ENCODE measurements at regions not wholly inside any gene's neighbourhood (a gene's known extent, or its start where the extent isn't known, plus 50 kb on each side); places are given as distances from the start of the nearest gene placed in this dataset.
"Not testable (repeated sequence)": the region's sequence is repeated elsewhere in the genome, so short reads cannot be mapped to it uniquely, and the experiment has no call there.

- no peak for TF ChIP-seq SP1 (IDR thresholded peaks at IDR 0.05)
- no peak for TF ChIP-seq FOXM1 (IDR thresholded peaks at IDR 0.05; ENCODE audit: borderline replicate concordance)
- TF ChIP-seq SUZ12 (IDR thresholded peaks at IDR 0.05): no peak
- TF ChIP-seq LEF1 (IDR thresholded peaks at IDR 0.05; ENCODE audit: borderline replicate concordance): no peak
- no peak for DNase-seq (ENCODE audit: extremely low spot score)
- ChIA-PET POLR2A (no interaction called here), CTCF (no interaction called here)
Measured at GRCh38 chr2:88396209-88396608, 56.3 kb downstream of the FOXI3 start.

DNA sequence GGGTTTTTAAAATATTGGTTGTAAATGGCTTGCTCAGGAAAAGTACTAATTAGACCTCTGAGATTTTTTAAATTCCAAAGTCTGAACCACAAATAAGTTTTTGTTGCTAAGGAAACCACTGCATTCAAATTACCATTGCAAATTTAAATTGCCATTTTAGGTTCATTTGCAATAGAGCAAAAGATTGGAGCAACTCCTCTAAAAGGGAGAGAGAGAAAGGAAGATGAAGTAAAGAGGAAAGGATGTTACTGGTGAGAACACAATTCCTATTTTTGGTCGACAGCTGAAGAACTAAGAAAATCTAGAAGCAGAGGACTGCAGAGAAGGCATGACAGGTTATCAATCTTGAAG is 74.9 kb downstream of the FOXI3 start:
- POLR2A ChIA-PET: no interaction called here
- CTCF ChIA-PET: no interaction called here
- no peak for DNase-seq (ENCODE audit: extremely low spot score)
- TF ChIP-seq L3MBTL2 (conservative IDR thresholded peaks at IDR 0.05) (no peak), FOXA1 (IDR thresholded peaks at IDR 0.05) (no peak), HDGF (IDR thresholded peaks at IDR 0.05; ENCODE audit: borderline replicate concordance) (no peak), FOXM1 (IDR thresholded peaks at IDR 0.05; ENCODE audit: borderline replicate concordance) (no peak), BHLHE40 (IDR thresholded peaks at IDR 0.05; ENCODE audit: borderline replicate concordance) (no peak), ZNF384 (IDR thresholded peaks at IDR 0.05) (no peak), LEF1 (IDR thresholded peaks at IDR 0.05; ENCODE audit: borderline replicate concordance) (no peak), SP1 (IDR thresholded peaks at IDR 0.05) (no peak), ARNT (IDR thresholded peaks at IDR 0.05) (no peak), CTBP1 (IDR thresholded peaks at IDR 0.05; ENCODE audit: borderline replicate concordance) (no peak), ELF4 (IDR thresholded peaks at IDR 0.05) (no peak), FOXK2 (IDR thresholded peaks at IDR 0.05) (no peak), SUZ12 (IDR thresholded peaks at IDR 0.05) (no peak), NFRKB (IDR thresholded peaks at IDR 0.05) (no peak), TARDBP (IDR thresholded peaks at IDR 0.05) (no peak)
- TF ChIP-seq, protein P1, sequence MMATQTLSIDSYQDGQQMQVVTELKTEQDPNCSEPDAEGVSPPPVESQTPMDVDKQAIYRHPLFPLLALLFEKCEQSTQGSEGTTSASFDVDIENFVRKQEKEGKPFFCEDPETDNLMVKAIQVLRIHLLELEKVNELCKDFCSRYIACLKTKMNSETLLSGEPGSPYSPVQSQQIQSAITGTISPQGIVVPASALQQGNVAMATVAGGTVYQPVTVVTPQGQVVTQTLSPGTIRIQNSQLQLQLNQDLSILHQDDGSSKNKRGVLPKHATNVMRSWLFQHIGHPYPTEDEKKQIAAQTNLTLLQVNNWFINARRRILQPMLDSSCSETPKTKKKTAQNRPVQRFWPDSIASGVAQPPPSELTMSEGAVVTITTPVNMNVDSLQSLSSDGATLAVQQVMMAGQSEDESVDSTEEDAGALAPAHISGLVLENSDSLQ (IDR thresholded peaks at IDR 0.05): no peak

GRCh38 chr2:88372042-88372441 is 80.5 kb downstream of the FOXI3 start:
- CTCF ChIA-PET: no interaction called here
- POLR2A ChIA-PET: no interaction called here
- DNase-seq (ENCODE audit: extremely low spot score): no peak
- TF ChIP-seq, protein P1 (IDR thresholded peaks at IDR 0.05): no peak

DNA sequence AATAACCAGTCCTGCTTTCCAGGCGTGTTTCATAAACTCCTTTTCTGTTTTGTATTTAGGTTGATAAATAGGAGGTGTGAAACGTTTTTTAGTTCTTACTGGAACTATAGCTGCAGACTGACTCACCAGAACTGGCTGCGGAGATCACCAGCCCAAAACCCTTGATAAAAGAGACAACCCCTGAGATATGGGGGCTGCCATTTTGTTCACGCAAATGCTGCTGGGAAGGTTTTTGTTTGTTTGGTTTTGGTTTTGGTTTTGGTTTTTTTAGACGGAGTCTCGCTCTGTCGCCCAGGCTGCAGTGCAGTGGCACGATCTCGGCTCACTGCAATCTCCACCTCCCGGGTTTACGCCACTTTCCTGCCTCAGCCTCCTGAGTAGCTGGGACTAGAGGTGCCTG is 87.1 kb downstream of the FOXI3 start:
- POLR2A ChIA-PET; DNase-seq (ENCODE audit: extremely low spot score): not testable (repeated sequence)
- CTCF ChIA-PET: interaction anchor here (0.5 kb wide), 1 partner anchor 126 kb away, joined by 4 read pairs; no protein-coding TSS in a partner anchor

GRCh38 chr2:88355486-88355885 is 97.0 kb downstream of the FOXI3 start:
- CTCF ChIA-PET: no interaction called here
- TF ChIP-seq BHLHE40 (IDR thresholded peaks at IDR 0.05; ENCODE audit: borderline replicate concordance): no peak
- TF ChIP-seq SP1 (IDR thresholded peaks at IDR 0.05): no peak
- no peak for TF ChIP-seq NFRKB (IDR thresholded peaks at IDR 0.05)
- no peak for TF ChIP-seq LEF1 (IDR thresholded peaks at IDR 0.05; ENCODE audit: borderline replicate concordance)
- no peak for TF ChIP-seq FOXK2 (IDR thresholded peaks at IDR 0.05)
- no peak for TF ChIP-seq ELF4 (IDR thresholded peaks at IDR 0.05)
- TF ChIP-seq ARNT (IDR thresholded peaks at IDR 0.05): no peak
- no peak for TF ChIP-seq TARDBP (IDR thresholded peaks at IDR 0.05)
- no peak for TF ChIP-seq CTBP1 (IDR thresholded peaks at IDR 0.05; ENCODE audit: borderline replicate concordance)
- TF ChIP-seq, protein P1 (IDR thresholded peaks at IDR 0.05): no peak
- TF ChIP-seq ZNF384 (IDR thresholded peaks at IDR 0.05): no peak
- no peak for TF ChIP-seq FOXM1 (IDR thresholded peaks at IDR 0.05; ENCODE audit: borderline replicate concordance)
- TF ChIP-seq FOXA1 (IDR thresholded peaks at IDR 0.05): no peak
- TF ChIP-seq HDGF (IDR thresholded peaks at IDR 0.05; ENCODE audit: borderline replicate concordance): no peak
- TF ChIP-seq L3MBTL2 (conservative IDR thresholded peaks at IDR 0.05): no peak
- TF ChIP-seq SUZ12 (IDR thresholded peaks at IDR 0.05): no peak
- no peak for DNase-seq (ENCODE audit: extremely low spot score)
- POLR2A ChIA-PET: no interaction called here

DNA sequence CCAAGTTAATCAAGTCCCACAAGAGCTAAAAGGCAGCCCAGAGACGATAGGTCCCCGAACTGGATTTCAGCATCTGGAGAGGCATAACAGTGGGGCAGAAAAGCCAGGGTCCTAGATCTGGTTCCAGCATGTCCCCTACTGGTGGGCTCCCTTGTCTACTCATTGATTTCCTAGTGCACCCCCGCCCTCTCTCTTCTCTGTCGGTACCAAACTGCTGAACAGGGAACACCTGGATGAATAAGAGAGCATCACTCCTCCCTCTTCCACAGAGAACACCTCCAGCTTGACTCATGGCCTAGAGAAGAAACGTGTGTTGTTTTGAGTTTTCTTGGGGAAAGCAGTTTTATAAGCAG is 101.3 kb downstream of the FOXI3 start:
- TF ChIP-seq SUZ12 (IDR thresholded peaks at IDR 0.05) (no peak), FOXM1 (IDR thresholded peaks at IDR 0.05; ENCODE audit: borderline replicate concordance) (no peak), ZNF384 (IDR thresholded peaks at IDR 0.05) (no peak), TARDBP (IDR thresholded peaks at IDR 0.05) (no peak), FOXA1 (IDR thresholded peaks at IDR 0.05) (no peak), L3MBTL2 (conservative IDR thresholded peaks at IDR 0.05) (no peak), SP1 (IDR thresholded peaks at IDR 0.05) (no peak), ARNT (IDR thresholded peaks at IDR 0.05) (no peak), LEF1 (IDR thresholded peaks at IDR 0.05; ENCODE audit: borderline replicate concordance) (no peak), CTBP1 (IDR thresholded peaks at IDR 0.05; ENCODE audit: borderline replicate concordance) (no peak), NFRKB (IDR thresholded peaks at IDR 0.05) (no peak), BHLHE40 (IDR thresholded peaks at IDR 0.05; ENCODE audit: borderline replicate concordance) (no peak), ELF4 (IDR thresholded peaks at IDR 0.05) (no peak)
- TF ChIP-seq, protein P1 (IDR thresholded peaks at IDR 0.05): no peak
- DNase-seq (ENCODE audit: extremely low spot score): no peak
- POLR2A ChIA-PET: no interaction called here
- CTCF ChIA-PET: interaction anchor here (0.6 kb wide), 1 partner anchor 131 kb away, joined by 3 read pairs; no protein-coding TSS in a partner anchor

All from HEK293T (cell line).